Kidney epithelial cell (primary cell): ENCODE measurements at regions not wholly inside any gene's neighbourhood (a gene's known extent, or its start where the extent isn't known, plus 50 kb on each side); places are given as distances from the start of the nearest gene placed in this dataset.

Source experiments
- DNase-seq: peaks from one replicate; pipeline ENCODE4 v3.0.0-alpha.2; 2010; ENCODE audit warnings: low read depth
- H3K27me3 ChIP-seq: 2 replicates; pipeline ENCODE4 v1.6.0; 2011; ENCODE audit warnings: low read length; ENCODE audit not compliant: control insufficient read depth, insufficient read depth
- H3K36me3 ChIP-seq: 2 replicates; pipeline ENCODE4 v1.5.1; 2011; ENCODE audit warnings: low read length; ENCODE audit not compliant: control insufficient read depth, insufficient read depth
- H3K4me3 ChIP-seq: 2 replicates; pipeline ENCODE4 v1.5.1; 2011; ENCODE audit warnings: low read depth, mild to moderate bottlenecking, control low read depth, low read length
- CTCF ChIP-seq: IDR thresholded peaks from 2 replicates; pipeline ENCODE4 v1.5.1; 2011; ENCODE audit warnings: mild to moderate bottlenecking, moderate library complexity, low read length, control low read depth, inconsistent platforms; ENCODE audit not compliant: insufficient read depth, poor library complexity, severe bottlenecking

GRCh38 chr1:191396622-191397021, 761.6 kb upstream of the RGS18 start:
- no peaks in the 10 kb centered on the region for H3K27me3 ChIP-seq
- DNase-seq: no peak
- no peak for TF ChIP-seq CTCF
- no peak overlapping the region for H3K4me3 ChIP-seq
- H3K36me3 ChIP-seq: no peaks in the 10 kb centered on the region

- no peak overlapping the region for H3K4me3 ChIP-seq
- no peak for DNase-seq
- no peak for TF ChIP-seq CTCF
- H3K27me3 ChIP-seq: no peaks in the 10 kb centered on the region
- H3K36me3 ChIP-seq: no peaks in the 10 kb centered on the region
Measured at GRCh38 chr1:191398551-191398950, 759.7 kb upstream of the RGS18 start.

- Histone ChIP-seq H3K27me3 (no peaks in the 10 kb centered on the region), H3K36me3 (no peaks in the 10 kb centered on the region), H3K4me3 (no peak overlapping the region)
- no peak for DNase-seq
- TF ChIP-seq CTCF: no peak
Measured at GRCh38 chr1:191405417-191405816, 752.8 kb upstream of the RGS18 start.

GRCh38 chr1:191414981-191415640, 743.2 kb upstream of the RGS18 start:
- DNase-seq: no peak
- TF ChIP-seq CTCF: no peak
- no peaks in the 10 kb centered on the region for H3K36me3 ChIP-seq
- no peak overlapping the region for H3K4me3 ChIP-seq
- no peaks in the 10 kb centered on the region for H3K27me3 ChIP-seq

- no peak overlapping the region for H3K4me3 ChIP-seq
- no peak for DNase-seq
- H3K36me3 ChIP-seq: no peaks in the 10 kb centered on the region
- H3K27me3 ChIP-seq: no peaks in the 10 kb centered on the region
- no peak for TF ChIP-seq CTCF
Measured at GRCh38 chr1:191419842-191420241, 738.4 kb upstream of the RGS18 start.

- TF ChIP-seq CTCF: no peak
- no peaks in the 10 kb centered on the region for H3K36me3 ChIP-seq
- DNase-seq: no peak
- H3K27me3 ChIP-seq: no peaks in the 10 kb centered on the region
- H3K4me3 ChIP-seq: no peak overlapping the region
Measured at GRCh38 chr1:191427593-191427992, 730.7 kb upstream of the RGS18 start.
